Endothelial cell of umbilical vein (primary cell): ENCODE measurements at regions not wholly inside any gene's neighbourhood (a gene's known extent, or its start where the extent isn't known, plus 50 kb on each side); places are given as distances from the start of the nearest gene placed in this dataset.

Experiments used
- CTCF ChIP-seq, 2 donors: IDR thresholded peaks; 1 replicate in 1 of 2; 2 replicates in 1 of 2; pipeline ENCODE4 v1.5.1; 2011; ENCODE audit warnings: low read length in 2 of 2, mild to moderate bottlenecking in 2 of 2, moderate library complexity in 2 of 2, control low read depth in 1 of 2, inconsistent platforms in 1 of 2, low read depth in 1 of 2; ENCODE audit not compliant: insufficient read depth in 1 of 2; ENCODE audit errors: extremely low read depth in 1 of 2
- EZH2 ChIP-seq: IDR thresholded peaks from 2 replicates; pipeline ENCODE4 v1.6.1; 2012; ENCODE audit warnings: borderline replicate concordance, low read depth, mild to moderate bottlenecking, moderate library complexity, low read length, inconsistent platforms; ENCODE audit not compliant: severe bottlenecking
- JUN ChIP-seq: IDR thresholded peaks from 2 replicates; pipeline ENCODE4 v1.6.1; 2011; ENCODE audit warnings: borderline replicate concordance, low read depth; ENCODE audit not compliant: insufficient read length, insufficient read depth
- POLR2A ChIP-seq: IDR thresholded peaks from 2 replicates; pipeline ENCODE4 v1.6.1; 2012; ENCODE audit warnings: low read depth, mild to moderate bottlenecking, control low read depth, low read length
- POLR2AphosphoS5 ChIP-seq: IDR thresholded peaks from 2 replicates; pipeline ENCODE4 v1.6.1; 2012; ENCODE audit warnings: low read depth, mild to moderate bottlenecking, control low read depth, low read length, moderate library complexity; ENCODE audit not compliant: insufficient read depth

- no peak for TF ChIP-seq POLR2A
- TF ChIP-seq CTCF (IDR thresholded peaks at IDR 0.05; ENCODE audit: extremely low read depth in 1 of 2, insufficient read depth in 1 of 2, low read depth in 1 of 2, low read length in 2 of 2) = no peak
- TF ChIP-seq POLR2AphosphoS5 = no peak
- TF ChIP-seq EZH2 = no peak
- no peak for TF ChIP-seq JUN
These were observed 256.7 kb upstream of the CNR1 start for GRCh38 chr6:88422831-88423230.
